ENCODE measurements at regions not wholly inside any gene's neighbourhood (a gene's known extent, or its start where the extent isn't known, plus 50 kb on each side); places are given as distances from the start of the nearest gene placed in this dataset.

DNA sequence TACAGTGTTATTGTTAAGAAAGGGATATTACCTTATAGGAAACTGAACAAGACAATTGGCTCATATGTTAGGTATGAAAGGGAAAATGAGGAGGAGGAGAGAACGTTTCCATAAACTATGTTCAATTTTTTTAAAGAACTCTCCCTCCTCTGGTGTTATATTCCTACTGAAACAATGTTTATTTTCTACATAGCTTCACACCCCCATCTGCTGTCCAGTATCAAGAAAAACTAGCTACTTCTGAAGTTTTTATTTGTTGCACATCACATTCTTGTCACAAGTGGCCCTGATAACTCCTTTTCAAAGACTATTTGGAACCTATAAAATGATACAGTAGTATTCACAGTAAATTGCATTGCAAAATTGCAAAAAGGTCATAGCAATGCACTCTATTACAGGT is 223.4 kb upstream of the FAM174A start:
- DNase-seq (ENCODE audit: extremely low read depth, low read depth), result no peak
- TF ChIP-seq, protein P1, sequence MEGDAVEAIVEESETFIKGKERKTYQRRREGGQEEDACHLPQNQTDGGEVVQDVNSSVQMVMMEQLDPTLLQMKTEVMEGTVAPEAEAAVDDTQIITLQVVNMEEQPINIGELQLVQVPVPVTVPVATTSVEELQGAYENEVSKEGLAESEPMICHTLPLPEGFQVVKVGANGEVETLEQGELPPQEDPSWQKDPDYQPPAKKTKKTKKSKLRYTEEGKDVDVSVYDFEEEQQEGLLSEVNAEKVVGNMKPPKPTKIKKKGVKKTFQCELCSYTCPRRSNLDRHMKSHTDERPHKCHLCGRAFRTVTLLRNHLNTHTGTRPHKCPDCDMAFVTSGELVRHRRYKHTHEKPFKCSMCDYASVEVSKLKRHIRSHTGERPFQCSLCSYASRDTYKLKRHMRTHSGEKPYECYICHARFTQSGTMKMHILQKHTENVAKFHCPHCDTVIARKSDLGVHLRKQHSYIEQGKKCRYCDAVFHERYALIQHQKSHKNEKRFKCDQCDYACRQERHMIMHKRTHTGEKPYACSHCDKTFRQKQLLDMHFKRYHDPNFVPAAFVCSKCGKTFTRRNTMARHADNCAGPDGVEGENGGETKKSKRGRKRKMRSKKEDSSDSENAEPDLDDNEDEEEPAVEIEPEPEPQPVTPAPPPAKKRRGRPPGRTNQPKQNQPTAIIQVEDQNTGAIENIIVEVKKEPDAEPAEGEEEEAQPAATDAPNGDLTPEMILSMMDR (IDR thresholded peaks at IDR 0.05; ENCODE audit: low read depth, low read length), result no peak

DNA sequence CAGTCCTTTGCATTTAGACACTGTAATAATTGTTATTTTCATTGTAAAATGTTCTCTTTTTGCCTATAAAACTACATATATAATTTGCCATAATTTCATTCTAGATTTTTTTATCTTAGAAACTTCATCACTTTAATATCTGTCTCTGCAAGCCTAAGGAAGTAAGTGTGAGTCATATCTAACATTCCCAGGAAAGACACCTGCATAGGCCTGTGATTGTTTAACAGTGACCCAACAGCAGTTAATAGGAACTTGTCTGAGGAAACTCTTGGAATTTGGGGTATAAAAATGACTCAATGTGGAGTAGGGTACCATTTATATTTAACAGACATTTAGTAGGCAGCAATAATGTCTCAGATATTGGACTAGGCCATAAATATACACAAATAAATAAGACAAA is 229.2 kb upstream of the FAM174A start:
- DNase-seq (ENCODE audit: extremely low read depth, low read depth), result no peak
- TF ChIP-seq, protein P1 (IDR thresholded peaks at IDR 0.05; ENCODE audit: low read depth, low read length), result no peak

DNA sequence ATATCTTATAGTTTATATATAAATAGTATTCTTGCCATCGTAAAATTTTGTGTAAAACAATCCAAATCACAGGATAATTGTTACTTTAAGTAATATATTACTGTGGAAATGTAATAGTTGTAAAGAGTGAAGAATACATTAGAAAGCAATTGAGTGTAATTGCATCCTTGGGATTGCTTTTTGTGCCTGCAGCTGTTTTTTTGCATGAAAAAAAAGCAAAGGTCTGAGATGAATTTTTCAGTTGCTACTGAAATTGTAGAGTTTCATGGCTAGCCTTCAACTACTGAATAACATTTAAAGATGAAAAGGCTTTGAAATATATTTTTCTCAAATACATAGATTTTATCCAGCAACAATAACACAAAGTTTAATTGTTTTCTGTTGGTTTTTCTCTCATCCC is 232.0 kb upstream of the FAM174A start:
- TF ChIP-seq, protein P1 (IDR thresholded peaks at IDR 0.05; ENCODE audit: low read depth, low read length), result no peak
- no peak for DNase-seq (ENCODE audit: extremely low read depth, low read depth)

DNA sequence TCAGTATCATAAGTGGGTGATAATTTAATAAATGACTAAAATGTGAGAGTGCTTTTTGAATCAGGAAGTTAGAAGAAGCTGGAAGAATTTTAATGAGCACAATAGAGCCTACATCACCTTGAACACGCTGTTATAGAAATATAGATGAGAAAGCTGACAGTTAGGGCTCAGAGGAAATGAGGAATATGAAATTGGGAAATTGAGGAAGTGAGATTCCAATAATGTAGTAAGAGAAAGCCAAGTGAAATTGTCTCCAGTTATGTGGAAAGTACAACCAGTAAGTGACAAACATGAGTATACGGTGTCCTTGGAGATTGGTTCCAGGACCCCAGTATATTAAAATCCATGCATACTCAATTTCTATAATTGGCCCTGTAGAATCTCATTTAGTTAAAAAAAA is 235.9 kb upstream of the FAM174A start:
- no peak for DNase-seq (ENCODE audit: extremely low read depth, low read depth)
- TF ChIP-seq, protein P1 (IDR thresholded peaks at IDR 0.05; ENCODE audit: low read depth, low read length), result no peak

DNA sequence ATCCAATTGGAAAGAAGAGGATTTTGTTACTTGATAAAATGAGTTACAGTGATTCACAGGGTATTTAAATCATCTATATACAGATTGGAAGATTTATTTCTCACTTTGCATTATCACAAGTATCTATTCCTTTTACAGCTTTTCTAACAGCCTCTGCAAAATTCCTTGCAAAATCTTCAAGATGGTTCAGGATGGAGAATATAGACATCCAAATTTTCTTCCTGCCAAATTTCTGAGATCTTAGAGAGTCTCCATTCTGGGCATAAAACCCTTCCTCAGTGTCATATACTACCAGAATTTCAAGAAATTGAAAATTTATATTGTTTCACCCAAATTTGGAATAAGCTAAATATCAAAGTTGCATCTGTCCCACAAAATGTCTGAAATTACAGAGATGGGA is 259.1 kb upstream of the FAM174A start:
- TF ChIP-seq, protein P1 (IDR thresholded peaks at IDR 0.05; ENCODE audit: low read depth, low read length), result no peak

DNA sequence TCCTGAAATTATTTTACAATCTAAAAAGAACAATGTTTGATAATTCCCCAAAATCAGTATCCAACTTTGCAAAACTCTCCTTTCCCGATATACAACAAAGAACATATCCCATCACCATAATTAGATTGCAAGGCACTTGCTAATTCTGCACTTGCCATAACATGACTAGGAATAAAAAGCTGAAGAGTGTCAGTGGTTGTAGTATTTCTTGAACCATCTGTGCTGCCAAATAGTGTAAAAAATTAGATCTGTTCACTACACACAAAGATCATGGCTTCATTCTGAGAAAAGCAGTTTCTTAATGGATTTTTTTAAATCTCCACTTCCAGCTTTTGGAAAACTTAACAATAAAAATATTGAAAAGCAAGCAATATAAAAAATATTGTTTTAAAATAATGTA is 259.5 kb upstream of the FAM174A start:
- DNase-seq (ENCODE audit: extremely low read depth, low read depth), result no peak
- TF ChIP-seq, protein P1 (IDR thresholded peaks at IDR 0.05; ENCODE audit: low read depth, low read length), result no peak

More for the DNA sequence above, 259.1 kb upstream of the FAM174A start:
- no peak for DNase-seq (ENCODE audit: extremely low read depth, low read depth)

DNA sequence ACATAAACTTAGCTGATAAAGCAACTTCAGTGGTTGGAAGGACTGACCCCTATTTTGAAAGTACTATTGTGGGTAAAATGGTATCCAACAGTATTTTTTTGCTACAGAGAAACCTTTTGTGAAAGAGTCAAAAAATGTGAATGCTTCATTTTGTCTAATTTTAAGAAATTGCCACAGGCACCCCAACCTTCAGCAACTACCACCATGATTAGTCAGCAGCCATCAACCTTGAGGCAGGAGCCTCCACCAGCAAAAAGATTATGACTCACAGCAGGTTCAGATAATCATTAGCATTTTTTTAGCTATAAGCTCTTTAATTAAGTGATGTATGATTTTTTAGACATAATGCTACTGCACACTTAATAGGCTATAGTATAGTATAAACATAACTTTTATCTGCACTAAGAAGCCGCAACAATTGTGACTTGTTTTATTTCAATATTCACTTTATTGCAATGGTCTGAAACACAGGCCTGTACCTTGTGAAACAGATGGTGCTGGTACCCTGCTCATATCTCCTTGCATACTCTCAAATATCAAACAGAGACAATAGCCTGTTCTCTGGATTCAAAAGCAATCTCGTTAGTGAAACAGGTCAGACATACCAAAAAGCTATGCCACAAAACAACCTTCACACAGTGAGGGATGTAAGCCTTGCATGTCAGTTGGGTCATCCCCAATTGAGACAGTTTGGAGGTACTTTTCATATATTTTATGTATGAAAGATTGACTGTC is 261.2 kb upstream of the FAM174A start:
- DNase-seq (ENCODE audit: extremely low read depth, low read depth), result no peak
- TF ChIP-seq, protein P1 (IDR thresholded peaks at IDR 0.05; ENCODE audit: low read depth, low read length), result no peak

Measured in AG09319 (cell line).